GM23338 (cell line): ENCODE measurements at regions not wholly inside any gene's neighbourhood (a gene's known extent, or its start where the extent isn't known, plus 50 kb on each side); places are given as distances from the start of the nearest gene placed in this dataset.

Experiments
- ATAC-seq: fragments of 200-7000 bp; cut with Tn5 transposase; 3 replicates; pipeline ENCODE4 v1.9.1; 2020
- DNase-seq: peaks from one replicate; pipeline ENCODE4 v3.0.0-alpha.2; 2015; ENCODE audit warnings: low spot score
- H2AFZ ChIP-seq: fragments of 200-600 bp; sonication (generic); 2 replicates; pipeline ENCODE4 v1.8.0; 2016; ENCODE audit warnings: antibody characterized with exemption, mild to moderate bottlenecking, moderate library complexity
- H3F3A ChIP-seq: fragments of 200-600 bp; sonication (generic); replicated peaks from 2 replicates; pipeline ENCODE4 v1.8.0; 2017; ENCODE audit warnings: antibody characterized with exemption, mixed run types, low read depth
- H3K27ac ChIP-seq: fragments of 200-600 bp; sonication (generic); 2 replicates; pipeline ENCODE4 v1.6.1; 2016; ENCODE audit warnings: low read depth
- H3K27me3 ChIP-seq: fragments of 200-600 bp; sonication (generic); 2 replicates; pipeline ENCODE4 v1.8.0; 2016; ENCODE audit warnings: mild to moderate bottlenecking, mixed run types, moderate library complexity; ENCODE audit not compliant: insufficient read depth
- H3K36me3 ChIP-seq: fragments of 200-600 bp; sonication (generic); 2 replicates; pipeline ENCODE4 v1.8.0; 2016; ENCODE audit warnings: mild to moderate bottlenecking; ENCODE audit not compliant: insufficient read depth
- H3K4me1 ChIP-seq: fragments of 200-600 bp; sonication (generic); 2 replicates; pipeline ENCODE4 v1.8.0; 2016; ENCODE audit warnings: mild to moderate bottlenecking, moderate library complexity; ENCODE audit not compliant: insufficient read depth
- H3K4me2 ChIP-seq: fragments of 200-600 bp; sonication (generic); 2 replicates; pipeline ENCODE4 v1.7.1; 2017; ENCODE audit warnings: mixed run types
- H3K4me3 ChIP-seq: fragments of 200-600 bp; sonication (generic); 2 replicates; pipeline ENCODE4 v1.6.1; 2016; ENCODE audit warnings: mixed run types
- H3K79me2 ChIP-seq: fragments of 200-600 bp; sonication (generic); replicated peaks from 2 replicates; pipeline ENCODE4 v1.8.0; 2017; ENCODE audit warnings: mild to moderate bottlenecking; ENCODE audit not compliant: insufficient read depth
- H3K9me2 ChIP-seq: fragments of 200-600 bp; sonication (generic); 2 replicates; pipeline ENCODE4 v1.8.0; 2017; ENCODE audit not compliant: insufficient read depth
- H4K20me1 ChIP-seq: fragments of 200-600 bp; sonication (generic); replicated peaks from 2 replicates; pipeline ENCODE4 v1.8.0; 2017; ENCODE audit warnings: mild to moderate bottlenecking; ENCODE audit not compliant: insufficient read depth
- H3K27ac Mint-ChIP-seq: 2 replicates; pipeline ENCODE4 v1.8.0; 2020; ENCODE audit warnings: inconsistent platforms, mild to moderate bottlenecking, moderate library complexity, mixed read lengths
- H3K27me3 Mint-ChIP-seq: 3 replicates; pipeline ENCODE4 v1.8.0; 2022; ENCODE audit warnings: low read depth, mild to moderate bottlenecking, moderate library complexity, mixed read lengths, inconsistent platforms; ENCODE audit not compliant: insufficient read depth, poor library complexity
- H3K36me3 Mint-ChIP-seq: 3 replicates; pipeline ENCODE4 v1.8.0; 2021; ENCODE audit warnings: low read depth, mild to moderate bottlenecking, inconsistent platforms, moderate library complexity, mixed read lengths
- H3K4me1 Mint-ChIP-seq: 3 replicates; pipeline ENCODE4 v1.8.0; 2020; ENCODE audit warnings: mild to moderate bottlenecking, inconsistent platforms, mixed read lengths
- H3K4me3 Mint-ChIP-seq: 3 replicates; pipeline ENCODE4 v1.8.0; 2021; ENCODE audit warnings: moderate library complexity, mild to moderate bottlenecking, inconsistent platforms, mixed read lengths
- H3K9me3 Mint-ChIP-seq: 3 replicates; pipeline ENCODE4 v1.8.0; 2020; ENCODE audit warnings: moderate library complexity, mild to moderate bottlenecking, inconsistent platforms, mixed read lengths
- JUNB ChIP-seq: IDR thresholded peaks from one replicate; pipeline ENCODE4 v1.6.1; 2016; ENCODE audit warnings: antibody characterized with exemption; ENCODE audit not compliant: unreplicated experiment
- POLR2AphosphoS5 ChIP-seq: IDR thresholded peaks from 2 replicates; pipeline ENCODE4 v1.6.1; 2016; ENCODE audit warnings: antibody characterized with exemption, low read depth
- REST ChIP-seq: IDR thresholded peaks from one replicate; pipeline ENCODE4 v1.6.1; 2018; ENCODE audit warnings: antibody characterized with exemption; ENCODE audit not compliant: unreplicated experiment
- ZNF114 ChIP-seq: fragments of 250-450 bp; sonication (Bioruptor Pico); IDR thresholded peaks from 2 replicates; pipeline ENCODE4 v1.5.0; 2020; ENCODE audit warnings: mild to moderate bottlenecking, moderate library complexity
- ZNF331 ChIP-seq: fragments of 250-450 bp; sonication (Bioruptor Pico); IDR thresholded peaks from 2 replicates; pipeline ENCODE4 v1.5.0; 2020; ENCODE audit warnings: low read depth, mild to moderate bottlenecking, moderate library complexity
- ZNF462 ChIP-seq: fragments of 250-450 bp; sonication (Bioruptor Pico); IDR thresholded peaks from 2 replicates; pipeline ENCODE4 v1.5.0; 2020; ENCODE audit warnings: mild to moderate bottlenecking, moderate library complexity

GRCh38 chr12:64951944-64952343, 127.5 kb downstream of the TBC1D30 start (continued):
- TF ChIP-seq ZNF462 (CRISPR knock-in tag), result no peak

- no peaks in the 10 kb centered on the region for H3K79me2 ChIP-seq
- no peaks in the 10 kb centered on the region for H3K9me3 Mint-ChIP-seq
- no peak overlapping the region for H3K4me3 Mint-ChIP-seq
- H3K36me3 ChIP-seq, result no peaks in the 10 kb centered on the region
- H3K4me1 ChIP-seq, result peaks cover 9% of the 10 kb centered on the region; the same call in 1 of the 2 replicates
- peaks cover 11% of the 10 kb centered on the region; the same call in 2 of the 3 replicates for H3K4me1 Mint-ChIP-seq
- no peak overlapping the region for H2AFZ ChIP-seq
- H3K27ac ChIP-seq, result no peak overlapping the region
- no peaks in the 10 kb centered on the region for H3K36me3 Mint-ChIP-seq
- no peak overlapping the region for H3K27ac Mint-ChIP-seq
- H3K4me2 ChIP-seq, result peak overlapping the region; percentile 11; the same call in 1 of the 2 replicates
- DNase-seq (no peak), ATAC-seq (no peak)
- H4K20me1 ChIP-seq, result no peaks in the 10 kb centered on the region
- no peak overlapping the region for H3K4me3 ChIP-seq
- H3K27me3 Mint-ChIP-seq, result peaks cover 3% of the 10 kb centered on the region
- H3K9me2 ChIP-seq, result peaks cover 5% of the 10 kb centered on the region; the same call in 1 of the 2 replicates
- no peaks in the 10 kb centered on the region for H3K27me3 ChIP-seq
- H3F3A ChIP-seq, result no peaks in the 10 kb centered on the region
- TF ChIP-seq ZNF114 (CRISPR knock-in tag) (no peak), JUNB (no peak), REST (no peak), POLR2AphosphoS5 (no peak), ZNF462 (CRISPR knock-in tag) (no peak), ZNF331 (no peak)
These were observed 131.3 kb downstream of the TBC1D30 start for GRCh38 chr12:64955746-64956145.
